Kidney epithelial cell (primary cell): ENCODE measurements at regions not wholly inside any gene's neighbourhood (a gene's known extent, or its start where the extent isn't known, plus 50 kb on each side); places are given as distances from the start of the nearest gene placed in this dataset.

Source experiments
- DNase-seq: peaks from one replicate; pipeline ENCODE4 v3.0.0-alpha.2; 2010; ENCODE audit warnings: low read depth
- H3K27me3 ChIP-seq: 2 replicates; pipeline ENCODE4 v1.6.0; 2011; ENCODE audit warnings: low read length; ENCODE audit not compliant: control insufficient read depth, insufficient read depth
- H3K36me3 ChIP-seq: 2 replicates; pipeline ENCODE4 v1.5.1; 2011; ENCODE audit warnings: low read length; ENCODE audit not compliant: control insufficient read depth, insufficient read depth
- H3K4me3 ChIP-seq: 2 replicates; pipeline ENCODE4 v1.5.1; 2011; ENCODE audit warnings: low read depth, mild to moderate bottlenecking, control low read depth, low read length
- TF ChIP-seq, protein P1 (sequence below): IDR thresholded peaks from 2 replicates; pipeline ENCODE4 v1.5.1; 2011; ENCODE audit warnings: mild to moderate bottlenecking, moderate library complexity, low read length, control low read depth, inconsistent platforms; ENCODE audit not compliant: insufficient read depth, poor library complexity, severe bottlenecking

- H3K27me3 ChIP-seq, result peaks cover 4% of the 10 kb centered on the region
- DNase-seq, result no peak
- TF ChIP-seq, protein P1, sequence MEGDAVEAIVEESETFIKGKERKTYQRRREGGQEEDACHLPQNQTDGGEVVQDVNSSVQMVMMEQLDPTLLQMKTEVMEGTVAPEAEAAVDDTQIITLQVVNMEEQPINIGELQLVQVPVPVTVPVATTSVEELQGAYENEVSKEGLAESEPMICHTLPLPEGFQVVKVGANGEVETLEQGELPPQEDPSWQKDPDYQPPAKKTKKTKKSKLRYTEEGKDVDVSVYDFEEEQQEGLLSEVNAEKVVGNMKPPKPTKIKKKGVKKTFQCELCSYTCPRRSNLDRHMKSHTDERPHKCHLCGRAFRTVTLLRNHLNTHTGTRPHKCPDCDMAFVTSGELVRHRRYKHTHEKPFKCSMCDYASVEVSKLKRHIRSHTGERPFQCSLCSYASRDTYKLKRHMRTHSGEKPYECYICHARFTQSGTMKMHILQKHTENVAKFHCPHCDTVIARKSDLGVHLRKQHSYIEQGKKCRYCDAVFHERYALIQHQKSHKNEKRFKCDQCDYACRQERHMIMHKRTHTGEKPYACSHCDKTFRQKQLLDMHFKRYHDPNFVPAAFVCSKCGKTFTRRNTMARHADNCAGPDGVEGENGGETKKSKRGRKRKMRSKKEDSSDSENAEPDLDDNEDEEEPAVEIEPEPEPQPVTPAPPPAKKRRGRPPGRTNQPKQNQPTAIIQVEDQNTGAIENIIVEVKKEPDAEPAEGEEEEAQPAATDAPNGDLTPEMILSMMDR, result no peak
- H3K36me3 ChIP-seq, result no peaks in the 10 kb centered on the region
- H3K4me3 ChIP-seq, result no peak overlapping the region
Measured at GRCh38 chr9:134561427-134562145, 80.0 kb upstream of the COL5A1 start.

DNA sequence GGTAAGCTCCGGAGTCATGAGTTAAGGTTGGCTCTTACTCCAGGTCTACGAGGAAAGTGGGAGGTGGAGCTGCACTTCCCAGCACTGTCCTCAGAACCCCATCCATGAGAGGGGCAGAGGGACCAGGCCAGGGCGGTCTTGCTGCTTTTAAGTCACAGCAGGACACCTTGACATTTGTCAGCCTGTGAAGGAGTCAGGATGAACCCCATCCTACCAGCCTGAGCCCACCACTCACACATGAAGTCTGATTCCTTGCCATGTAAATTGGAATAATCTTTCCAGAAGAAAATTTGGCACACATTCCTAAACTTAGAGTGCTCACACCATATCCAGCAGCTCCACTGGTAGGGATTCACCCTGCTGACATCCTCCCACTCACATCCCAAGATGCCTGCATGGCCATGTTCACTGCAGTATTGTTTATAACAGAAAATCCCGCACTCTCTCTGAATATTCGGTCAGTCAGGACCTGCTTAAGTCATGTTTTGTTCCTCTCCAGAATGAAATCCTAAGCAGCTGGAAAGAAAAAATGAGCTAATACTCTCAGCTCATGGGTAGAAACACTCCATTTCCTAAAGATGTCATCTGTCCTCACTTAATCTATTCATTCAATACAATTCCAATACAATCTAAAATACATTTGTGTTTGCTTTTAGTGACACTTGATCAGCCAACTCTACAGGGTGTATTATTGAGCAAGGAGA lies 79.3 kb upstream of the COL5A1 start:
- Histone ChIP-seq H3K4me3 (no peak overlapping the region), H3K36me3 (no peaks in the 10 kb centered on the region), H3K27me3 (peaks cover 4% of the 10 kb centered on the region)
- DNase-seq, result no peak
- TF ChIP-seq, protein P1, result no peak

DNA sequence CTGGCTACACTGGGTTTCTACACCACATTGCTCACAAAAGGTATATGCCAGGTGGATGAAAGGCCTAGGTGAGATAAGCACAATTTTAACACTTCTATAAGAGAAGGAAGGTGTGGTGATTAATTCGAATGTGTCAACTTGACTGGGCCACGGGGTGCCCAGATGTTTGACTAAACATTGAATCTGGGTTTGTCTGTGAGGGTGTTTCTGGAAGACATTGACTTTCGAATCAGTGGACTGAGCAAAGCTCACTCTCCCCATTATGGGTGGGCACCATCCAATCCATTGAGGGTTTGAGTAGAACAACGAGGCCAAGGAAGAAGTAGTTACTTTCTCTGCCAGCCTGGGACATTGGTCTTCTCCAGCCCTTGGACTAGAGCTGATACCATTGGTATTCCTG lies 78.2 kb upstream of the COL5A1 start:
- TF ChIP-seq, protein P1, result no peak
- Histone ChIP-seq H3K4me3 (no peak overlapping the region), H3K36me3 (no peaks in the 10 kb centered on the region), H3K27me3 (peaks cover 2% of the 10 kb centered on the region)
- DNase-seq, result no peak

DNA sequence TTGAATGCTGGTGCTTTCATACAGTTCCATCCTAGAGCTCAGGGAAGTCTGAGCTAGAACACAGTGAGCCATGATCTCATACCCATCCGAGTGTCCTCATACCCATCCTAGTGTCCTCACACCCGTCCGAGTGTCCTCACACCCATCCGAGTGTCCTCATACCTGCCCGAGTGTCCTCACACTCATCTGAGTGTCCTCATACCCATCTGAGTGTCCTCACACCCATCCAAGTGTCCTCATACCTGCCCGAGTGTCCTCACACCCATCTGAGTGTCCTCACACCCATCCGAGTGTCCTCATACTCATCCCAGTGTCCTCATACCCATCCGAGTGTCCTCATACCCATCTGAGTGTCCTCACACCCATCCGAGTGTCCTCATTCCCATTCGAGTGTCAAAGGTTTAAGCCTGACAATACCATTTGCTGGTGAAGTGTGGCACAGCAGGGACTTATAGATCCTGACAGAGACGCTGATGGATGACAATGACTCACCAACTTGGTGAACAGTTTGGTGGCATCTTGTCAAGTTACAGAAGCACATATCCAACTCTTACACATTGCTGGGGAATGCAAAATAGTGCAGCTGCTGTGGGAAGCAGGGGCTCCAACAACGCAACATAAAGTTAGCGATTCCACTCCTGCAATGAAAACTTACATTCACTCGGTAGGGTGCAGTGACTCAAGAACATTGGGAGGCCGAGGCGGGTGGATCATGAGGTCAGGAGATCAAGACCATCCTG lies 77.0 kb upstream of the COL5A1 start:
- no peak for DNase-seq
- TF ChIP-seq, protein P1, result no peak
- H3K4me3 ChIP-seq, result no peak overlapping the region
- no peaks in the 10 kb centered on the region for H3K36me3 ChIP-seq
- no peaks in the 10 kb centered on the region for H3K27me3 ChIP-seq

GRCh38 chr9:134565316-134565915 lies 76.2 kb upstream of the COL5A1 start:
- no peak for DNase-seq

More at GRCh38 chr9:134565316-134565915, 76.2 kb upstream of the COL5A1 start:
- H3K27me3 ChIP-seq, result no peaks in the 10 kb centered on the region
- H3K36me3 ChIP-seq, result no peaks in the 10 kb centered on the region
- TF ChIP-seq, protein P1, result no peak
- no peak overlapping the region for H3K4me3 ChIP-seq
